Uterus (tissue), 2 donors: ENCODE measurements at regions not wholly inside any gene's neighbourhood (a gene's known extent, or its start where the extent isn't known, plus 50 kb on each side); places are given as distances from the start of the nearest gene placed in this dataset.

Experiments used
- CTCF ChIP-seq, 4 experiments: fragments of 200-600 bp in 2 of 4; fragments of 450-650 bp in 2 of 4; sonication (generic) in 2 of 4; IDR thresholded peaks; one replicate each; pipeline ENCODE4 v1.5.1; 2016 to 2019; ENCODE audit warnings: antibody characterized with exemption in 4 of 4, mild to moderate bottlenecking in 2 of 4, moderate library complexity in 1 of 4
- POLR2A ChIP-seq, 2 donors: fragments of 450-650 bp; IDR thresholded peaks; one replicate each; pipeline ENCODE4 v1.6.1; 2016; ENCODE audit warnings: antibody characterized with exemption in 2 of 2, mild to moderate bottlenecking in 1 of 2, moderate library complexity in 1 of 2

- TF ChIP-seq CTCF (IDR thresholded peaks at IDR 0.05) (no peak), POLR2A (IDR thresholded peaks at IDR 0.05) (no peak)
These were observed 175.7 kb upstream of the AUTS2 start for GRCh38 chr7:69422574-69422985.
